Upper lobe of left lung (tissue), 4 donors: ENCODE measurements at regions not wholly inside any gene's neighbourhood (a gene's known extent, or its start where the extent isn't known, plus 50 kb on each side); places are given as distances from the start of the nearest gene placed in this dataset.

Experiments
- CTCF ChIP-seq, 6 experiments: fragments of 450-650 bp in 4 of 6; fragments of 200-600 bp in 2 of 6; sonication (generic) in 2 of 6; IDR thresholded peaks; one replicate each; pipeline ENCODE4 v1.5.1; 2016 to 2019; ENCODE audit warnings: antibody characterized with exemption in 6 of 6
- EP300 ChIP-seq, 4 donors: sonication (generic); formaldehyde crosslinking; IDR thresholded peaks; one replicate each; pipeline ENCODE4 v1.5.1; 2017; ENCODE audit warnings: antibody characterized with exemption in 4 of 4, control low read depth in 2 of 4
- POLR2A ChIP-seq, 4 donors: fragments of 450-650 bp; IDR thresholded peaks; one replicate each; pipeline ENCODE4 v1.5.1; 2016 to 2017; ENCODE audit warnings: antibody characterized with exemption in 4 of 4, mild to moderate bottlenecking in 2 of 4
- POLR2AphosphoS5 ChIP-seq, 2 donors: sonication (generic); formaldehyde crosslinking; IDR thresholded peaks; one replicate each; pipeline ENCODE4 v1.5.1; 2017; ENCODE audit warnings: antibody characterized with exemption in 2 of 2

- no peak for TF ChIP-seq CTCF (IDR thresholded peaks at IDR 0.05)
- TF ChIP-seq POLR2A (IDR thresholded peaks at IDR 0.05): no peak
- peak in 2 of 4 donors; percentile 81 for TF ChIP-seq EP300 (IDR thresholded peaks at IDR 0.05)
- peak in 1 of 2 donors; percentile 69 for TF ChIP-seq POLR2AphosphoS5 (IDR thresholded peaks at IDR 0.05)
Measured at GRCh38 chr3:25151281-25151902, 276.7 kb upstream of the RARB start.
